ENCODE measurements at regions not wholly inside any gene's neighbourhood (a gene's known extent, or its start where the extent isn't known, plus 50 kb on each side); places are given as distances from the start of the nearest gene placed in this dataset.
A peak's percentile ranks its signal among the peaks of the same experiment; 100 is the strongest.

- no peak for DNase-seq
Observed at GRCh38 chr3:159800434-159801155, 188.0 kb upstream of the IL12A start.

GRCh38 chr3:159802864-159803263 lies 185.8 kb upstream of the IL12A start:
- DNase-seq, result no peak

GRCh38 chr3:159803459-159803858 lies 185.2 kb upstream of the IL12A start:
- DNase-seq, result no peak

- peak in 1 of 2 donors; percentile 5 for DNase-seq
Observed at GRCh38 chr3:159804726-159805410, 183.8 kb upstream of the IL12A start.

GRCh38 chr3:159805411-159805772 lies 183.2 kb upstream of the IL12A start:
- DNase-seq, result no peak

GRCh38 chr3:159806412-159806811 lies 182.2 kb upstream of the IL12A start:
- DNase-seq, result no peak

- no peak for DNase-seq
Observed at GRCh38 chr3:159807137-159808040, 181.2 kb upstream of the IL12A start.

- no peak for DNase-seq
Observed at GRCh38 chr3:159813822-159814531, 174.7 kb upstream of the IL12A start.

- DNase-seq, result no peak
Observed at GRCh38 chr3:159816512-159816911, 172.1 kb upstream of the IL12A start.

GRCh38 chr3:159817126-159817525 lies 171.5 kb upstream of the IL12A start:
- DNase-seq, result no peak

- no peak for DNase-seq
Observed at GRCh38 chr3:159817571-159817970, 171.1 kb upstream of the IL12A start.

- DNase-seq, result no peak
Observed at GRCh38 chr3:159818399-159818798, 170.2 kb upstream of the IL12A start.

- DNase-seq, result no peak
Observed at GRCh38 chr3:159818997-159819500, 169.6 kb upstream of the IL12A start.

- no peak for DNase-seq
Observed at GRCh38 chr3:159819676-159820075, 169.0 kb upstream of the IL12A start.

GRCh38 chr3:159821110-159821509 lies 167.5 kb upstream of the IL12A start:
- no peak for DNase-seq

GRCh38 chr3:159821736-159822135 lies 166.9 kb upstream of the IL12A start:
- no peak for DNase-seq

GRCh38 chr3:159823780-159824179 lies 164.9 kb upstream of the IL12A start:
- no peak for DNase-seq

- DNase-seq, result no peak
Observed at GRCh38 chr3:159824333-159824732, 164.3 kb upstream of the IL12A start.

- DNase-seq, result no peak
Observed at GRCh38 chr3:159825216-159825854, 163.3 kb upstream of the IL12A start.

GRCh38 chr3:159828542-159828943 lies 160.1 kb upstream of the IL12A start:
- DNase-seq, result peak in 1 of 2 donors; percentile 8

- DNase-seq, result no peak
Observed at GRCh38 chr3:159829056-159829455, 159.6 kb upstream of the IL12A start.

Data from CD4-positive, alpha-beta T cell treated with Interleukin-4 for 1 hour (primary cell).